Small intestine (tissue), 7 donors: ENCODE measurements at regions not wholly inside any gene's neighbourhood (a gene's known extent, or its start where the extent isn't known, plus 50 kb on each side); places are given as distances from the start of the nearest gene placed in this dataset.

Experiments
- DNase-seq, 2 donors: peaks; one replicate each; pipeline versions ENCODE4 v3.0.0 to v3.0.0-alpha.2; 2013
- FAIRE-seq: peaks from 2 replicates; lab custom pipeline; 2012; peaks lifted over from hg19 to GRCh38; lab: Jason Lieb, UNC
- H3K27ac ChIP-seq, 3 donors: one replicate each; pipeline ENCODE4 v1.5.1; 2013; ENCODE audit warnings: low read length in 2 of 3, mild to moderate bottlenecking in 2 of 3, control low read depth in 1 of 3, inconsistent platforms in 1 of 3, low read depth in 1 of 3, moderate library complexity in 1 of 3
- H3K27me3 ChIP-seq, 3 donors: one replicate each; pipeline ENCODE4 v1.6.1; 2013; ENCODE audit warnings: low read length in 3 of 3, inconsistent platforms in 1 of 3; ENCODE audit not compliant: control insufficient read depth in 3 of 3, insufficient read depth in 3 of 3
- H3K36me3 ChIP-seq, 3 donors: one replicate each; pipeline ENCODE4 v1.6.1; 2013; ENCODE audit warnings: low read length in 3 of 3, inconsistent platforms in 1 of 3, low read depth in 1 of 3, mild to moderate bottlenecking in 1 of 3, moderate library complexity in 1 of 3; ENCODE audit not compliant: control insufficient read depth in 3 of 3, insufficient read depth in 2 of 3
- H3K4me1 ChIP-seq, 3 donors: one replicate each; pipeline ENCODE4 v1.6.1; 2013; ENCODE audit warnings: low read length in 2 of 3, inconsistent platforms in 1 of 3, low read depth in 1 of 3, mild to moderate bottlenecking in 1 of 3, moderate library complexity in 1 of 3; ENCODE audit not compliant: control insufficient read depth in 3 of 3, insufficient read depth in 2 of 3
- H3K4me3 ChIP-seq, 3 donors: one replicate each; pipeline ENCODE4 v1.5.1; 2013; ENCODE audit warnings: low read length in 3 of 3, control low read depth in 1 of 3, inconsistent platforms in 1 of 3, low read depth in 1 of 3, mild to moderate bottlenecking in 1 of 3, moderate library complexity in 1 of 3
- H3K9me3 ChIP-seq, 2 donors: one replicate each; pipeline ENCODE4 v1.6.1; 2013; ENCODE audit warnings: low read depth in 1 of 2, low read length in 1 of 2; ENCODE audit not compliant: control insufficient read depth in 2 of 2, insufficient read depth in 1 of 2
- WGBS, 3 donors: extraction: QIAGEN DNeasy Blood & Tissue Kit; methylation state at CpG; one replicate each; pipeline ENCODE4 v1.1.7; 2013; 5-methylcytosine and 5-hydroxymethylcytosine counted together
- donor health status: healthy with polysubstance abuse.
- donor health status: control.
- donor health status: control.
- donor health status: Bipolar disorder and iron deficiency.
- donor health status: healthy.

GRCh38 chr11:70747285-70747684 is 349.0 kb downstream of the CTTN start:
- H3K4me3 ChIP-seq: no peak overlapping the region

GRCh38 chr11:70747921-70748320 is 349.6 kb downstream of the CTTN start:
- H3K27me3 ChIP-seq: no peaks in the 10 kb centered on the region
- DNase-seq: no peak
- H3K36me3 ChIP-seq: peaks cover 0 to 2% (median 0%) of the 10 kb centered on the region in 3 donors
- no peak for FAIRE-seq
- peaks cover 0 to 22% of the 10 kb centered on the region in 2 donors for H3K9me3 ChIP-seq
- H3K4me3 ChIP-seq: no peak overlapping the region
- no peak overlapping the region for H3K27ac ChIP-seq
- peaks cover 0 to 4% (median 0%) of the 10 kb centered on the region in 3 donors for H3K4me1 ChIP-seq
- 80 to 88% (median 84%) methylated on average over 5 of the region's 5 CpGs for WGBS, 3 donors

More at GRCh38 chr11:70747285-70747684, 349.0 kb downstream of the CTTN start:
- Histone ChIP-seq H3K27me3 (no peaks in the 10 kb centered on the region), H3K27ac (no peak overlapping the region), H3K9me3 (peaks cover 0 to 18% of the 10 kb centered on the region in 2 donors), H3K4me1 (peaks cover 0 to 9% (median 0%) of the 10 kb centered on the region in 3 donors), H3K36me3 (peaks cover 0 to 2% (median 0%) of the 10 kb centered on the region in 3 donors)
- no peak for DNase-seq
- WGBS, 3 donors: 83 to 95% (median 88%) methylated on average over 4 of the region's 4 CpGs
- FAIRE-seq: no peak

- Histone ChIP-seq H3K36me3 (peaks cover 0 to 5% (median 0%) of the 10 kb centered on the region in 3 donors), H3K27me3 (no peaks in the 10 kb centered on the region), H3K4me3 (no peak overlapping the region), H3K9me3 (peaks cover 0 to 29% of the 10 kb centered on the region in 2 donors), H3K27ac (no peak overlapping the region), H3K4me1 (no peaks in the 10 kb centered on the region)
- DNase-seq (no peak), FAIRE-seq (no peak)
- 74 to 88% (median 75%) methylated on average over 4 of the region's 4 CpGs for WGBS, 3 donors
These were observed 352.9 kb downstream of the CTTN start for GRCh38 chr11:70751142-70751734.

GRCh38 chr11:70755410-70756158 is 357.3 kb downstream of the CTTN start:
- 20 to 32% (median 28%) methylated on average over 36 to 37 of the region's 37 CpGs for WGBS, 3 donors
- Histone ChIP-seq H3K9me3 (peaks cover 0 to 11% of the 10 kb centered on the region in 2 donors), H3K27me3 (no peaks in the 10 kb centered on the region), H3K36me3 (peaks cover 0 to 9% (median 0%) of the 10 kb centered on the region in 3 donors), H3K27ac (no peak overlapping the region), H3K4me3 (no peak overlapping the region), H3K4me1 (no peaks in the 10 kb centered on the region)
- FAIRE-seq: no peak
- DNase-seq: peak; percentile 64 to 84

- H3K4me3 ChIP-seq: no peak overlapping the region
- peaks cover 0 to 14% of the 10 kb centered on the region in 2 donors for H3K9me3 ChIP-seq
- H3K27me3 ChIP-seq: no peaks in the 10 kb centered on the region
- no peak overlapping the region for H3K27ac ChIP-seq
- no peaks in the 10 kb centered on the region for H3K4me1 ChIP-seq
- FAIRE-seq (no peak), DNase-seq (no peak)
- H3K36me3 ChIP-seq: peaks cover 0 to 17% (median 0%) of the 10 kb centered on the region in 3 donors
- WGBS, 3 donors: 85 to 93% (median 86%) methylated on average over 8 of the region's 8 CpGs
These were observed 358.0 kb downstream of the CTTN start for GRCh38 chr11:70756341-70756740.

- H3K27me3 ChIP-seq: no peaks in the 10 kb centered on the region
- H3K4me1 ChIP-seq: no peaks in the 10 kb centered on the region
- DNase-seq: no peak
- H3K9me3 ChIP-seq: peaks cover 0 to 18% of the 10 kb centered on the region in 2 donors
- no peak overlapping the region for H3K4me3 ChIP-seq
- H3K27ac ChIP-seq: no peak overlapping the region
- FAIRE-seq: no peak
- WGBS, 3 donors: 69 to 83% (median 79%) methylated on average over 7 of the region's 7 CpGs
- peaks cover 0 to 20% (median 0%) of the 10 kb centered on the region in 3 donors for H3K36me3 ChIP-seq
These were observed 358.4 kb downstream of the CTTN start for GRCh38 chr11:70756756-70757155.

- WGBS, 3 donors: 80 to 82% (median 82%) methylated on average over 8 of the region's 8 CpGs
- peaks cover 0 to 20% (median 0%) of the 10 kb centered on the region in 3 donors for H3K36me3 ChIP-seq
- H3K4me3 ChIP-seq: no peak overlapping the region
- H3K27ac ChIP-seq: no peak overlapping the region
- H3K27me3 ChIP-seq: no peaks in the 10 kb centered on the region
- FAIRE-seq: no peak
- DNase-seq: no peak
- peaks cover 0 to 19% of the 10 kb centered on the region in 2 donors for H3K9me3 ChIP-seq
- H3K4me1 ChIP-seq: no peaks in the 10 kb centered on the region
These were observed 358.9 kb downstream of the CTTN start for GRCh38 chr11:70757241-70757640.

- Histone ChIP-seq H3K9me3 (peaks cover 0 to 18% of the 10 kb centered on the region in 2 donors), H3K4me3 (no peak overlapping the region), H3K4me1 (no peaks in the 10 kb centered on the region), H3K36me3 (peaks cover 0 to 22% (median 0%) of the 10 kb centered on the region in 3 donors), H3K27ac (no peak overlapping the region), H3K27me3 (no peaks in the 10 kb centered on the region)
- DNase-seq: no peak
- 89 to 93% (median 92%) methylated on average over 19 to 20 of the region's 20 CpGs for WGBS, 3 donors
- no peak for FAIRE-seq
These were observed 359.9 kb downstream of the CTTN start for GRCh38 chr11:70758206-70758605.
